ENCODE measurements at regions not wholly inside any gene's neighbourhood (a gene's known extent, or its start where the extent isn't known, plus 50 kb on each side); places are given as distances from the start of the nearest gene placed in this dataset.
"Not testable (repeated sequence)": the region's sequence is repeated elsewhere in the genome, so short reads cannot be mapped to it uniquely, and the experiment has no call there.

- ATAC-seq (ENCODE audit: insufficient read depth, low FRiP score) = peak; percentile 61
- WGBS, 2 donors = 53 to 72% methylated on average over 1 of the region's 1 CpG
- peaks cover 0 to 7% (median 0%) of the 10 kb centered on the region in 5 donors for H3K4me1 ChIP-seq (ENCODE audit: control insufficient read depth in 5 of 5, insufficient read depth in 5 of 5, low read length in 5 of 5)
- no peak overlapping the region for H3K9ac ChIP-seq (ENCODE audit: insufficient read depth in 1 of 2, low read length in 2 of 2)
- no peak overlapping the region for H3K4me3 ChIP-seq
- TF ChIP-seq, protein P1, sequence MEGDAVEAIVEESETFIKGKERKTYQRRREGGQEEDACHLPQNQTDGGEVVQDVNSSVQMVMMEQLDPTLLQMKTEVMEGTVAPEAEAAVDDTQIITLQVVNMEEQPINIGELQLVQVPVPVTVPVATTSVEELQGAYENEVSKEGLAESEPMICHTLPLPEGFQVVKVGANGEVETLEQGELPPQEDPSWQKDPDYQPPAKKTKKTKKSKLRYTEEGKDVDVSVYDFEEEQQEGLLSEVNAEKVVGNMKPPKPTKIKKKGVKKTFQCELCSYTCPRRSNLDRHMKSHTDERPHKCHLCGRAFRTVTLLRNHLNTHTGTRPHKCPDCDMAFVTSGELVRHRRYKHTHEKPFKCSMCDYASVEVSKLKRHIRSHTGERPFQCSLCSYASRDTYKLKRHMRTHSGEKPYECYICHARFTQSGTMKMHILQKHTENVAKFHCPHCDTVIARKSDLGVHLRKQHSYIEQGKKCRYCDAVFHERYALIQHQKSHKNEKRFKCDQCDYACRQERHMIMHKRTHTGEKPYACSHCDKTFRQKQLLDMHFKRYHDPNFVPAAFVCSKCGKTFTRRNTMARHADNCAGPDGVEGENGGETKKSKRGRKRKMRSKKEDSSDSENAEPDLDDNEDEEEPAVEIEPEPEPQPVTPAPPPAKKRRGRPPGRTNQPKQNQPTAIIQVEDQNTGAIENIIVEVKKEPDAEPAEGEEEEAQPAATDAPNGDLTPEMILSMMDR (IDR thresholded peaks at IDR 0.05; ENCODE audit: control extremely low read depth, extremely low read depth) = no peak
- no peaks in the 10 kb centered on the region for H3K27me3 ChIP-seq (ENCODE audit: control insufficient read depth in 3 of 3, insufficient read depth in 3 of 3, low read length in 2 of 3)
- H3K27ac ChIP-seq (ENCODE audit: low read depth in 1 of 2, low read length in 1 of 2) = no peak overlapping the region
- H3K9me3 ChIP-seq (ENCODE audit: control insufficient read depth in 4 of 4, insufficient read depth in 3 of 4, low read length in 3 of 4) = no peaks in the 10 kb centered on the region
- no peaks in the 10 kb centered on the region for H3K36me3 ChIP-seq (ENCODE audit: control insufficient read depth in 4 of 4, insufficient read depth in 4 of 4, low read length in 4 of 4)
- peak; percentile 28 to 60 (median 38) for DNase-seq
Measured at GRCh38 chr4:104575278-104575677, 80.6 kb upstream of the CXXC4 start.

GRCh38 chr4:104577405-104577804, 82.7 kb upstream of the CXXC4 start:
- Histone ChIP-seq H3K36me3 (ENCODE audit: control insufficient read depth in 4 of 4, insufficient read depth in 4 of 4, low read length in 4 of 4) (no peaks in the 10 kb centered on the region), H3K9me3 (ENCODE audit: control insufficient read depth in 4 of 4, insufficient read depth in 3 of 4, low read length in 3 of 4) (no peaks in the 10 kb centered on the region), H3K4me3 (no peak overlapping the region), H3K27ac (ENCODE audit: low read depth in 1 of 2, low read length in 1 of 2) (no peak overlapping the region), H3K4me1 (ENCODE audit: control insufficient read depth in 5 of 5, insufficient read depth in 5 of 5, low read length in 5 of 5) (peaks cover 0 to 7% (median 0%) of the 10 kb centered on the region in 5 donors), H3K27me3 (ENCODE audit: control insufficient read depth in 3 of 3, insufficient read depth in 3 of 3, low read length in 2 of 3) (no peaks in the 10 kb centered on the region), H3K9ac (ENCODE audit: insufficient read depth in 1 of 2, low read length in 2 of 2) (no peak overlapping the region)
- no peak for DNase-seq
- no peak for ATAC-seq (ENCODE audit: insufficient read depth, low FRiP score)
- TF ChIP-seq, protein P1 (IDR thresholded peaks at IDR 0.05; ENCODE audit: control extremely low read depth, extremely low read depth) = no peak

DNA sequence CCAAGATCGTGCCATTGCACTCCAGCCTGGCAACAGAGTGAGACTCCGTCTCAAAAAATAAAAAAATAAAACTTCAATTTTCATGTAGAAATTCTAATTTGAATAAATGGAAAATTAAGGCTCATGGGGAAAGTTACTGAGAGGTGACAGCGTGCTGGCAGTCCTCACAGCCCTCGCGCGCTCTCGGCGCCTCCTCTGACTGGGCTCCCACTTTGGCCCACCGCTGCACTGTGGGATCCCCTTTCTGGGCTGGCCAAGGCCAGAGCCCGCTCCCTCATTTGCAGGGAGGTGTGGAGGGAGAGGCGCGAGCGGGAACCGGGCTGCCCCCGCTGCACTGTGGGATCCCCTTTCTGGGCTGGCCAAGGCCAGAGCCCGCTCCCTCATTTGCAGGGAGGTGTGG, 86.8 kb upstream of the CXXC4 start:
- DNase-seq; H3K4me3 ChIP-seq; ATAC-seq (ENCODE audit: insufficient read depth, low FRiP score); H3K27ac ChIP-seq (ENCODE audit: low read depth in 1 of 2, low read length in 1 of 2); H3K36me3 ChIP-seq (ENCODE audit: control insufficient read depth in 4 of 4, insufficient read depth in 4 of 4, low read length in 4 of 4); H3K9ac ChIP-seq (ENCODE audit: insufficient read depth in 1 of 2, low read length in 2 of 2); H3K4me1 ChIP-seq (ENCODE audit: control insufficient read depth in 5 of 5, insufficient read depth in 5 of 5, low read length in 5 of 5); H3K27me3 ChIP-seq (ENCODE audit: control insufficient read depth in 3 of 3, insufficient read depth in 3 of 3, low read length in 2 of 3); H3K9me3 ChIP-seq (ENCODE audit: control insufficient read depth in 4 of 4, insufficient read depth in 3 of 4, low read length in 3 of 4): not testable (repeated sequence)
- WGBS, 2 donors = 96 to 98% methylated on average over 10 of the region's 16 CpGs

- not testable (repeated sequence) for H3K27ac ChIP-seq (ENCODE audit: low read depth in 1 of 2, low read length in 1 of 2); H3K4me1 ChIP-seq (ENCODE audit: control insufficient read depth in 5 of 5, insufficient read depth in 5 of 5, low read length in 5 of 5); H3K9me3 ChIP-seq (ENCODE audit: control insufficient read depth in 4 of 4, insufficient read depth in 3 of 4, low read length in 3 of 4); H3K4me3 ChIP-seq; H3K27me3 ChIP-seq (ENCODE audit: control insufficient read depth in 3 of 3, insufficient read depth in 3 of 3, low read length in 2 of 3); ATAC-seq (ENCODE audit: insufficient read depth, low FRiP score); H3K36me3 ChIP-seq (ENCODE audit: control insufficient read depth in 4 of 4, insufficient read depth in 4 of 4, low read length in 4 of 4); DNase-seq; H3K9ac ChIP-seq (ENCODE audit: insufficient read depth in 1 of 2, low read length in 2 of 2)
- WGBS, 2 donors = 92 to 94% methylated on average over 27 of the region's 27 CpGs
Measured at GRCh38 chr4:104582056-104582455, 87.4 kb upstream of the CXXC4 start.

Data from lung (tissue), 11 donors.